Right kidney (tissue), 1 donor: ENCODE measurements at regions not wholly inside any gene's neighbourhood (a gene's known extent, or its start where the extent isn't known, plus 50 kb on each side); places are given as distances from the start of the nearest gene placed in this dataset.

Experiments used
- DNase-seq: peaks from one replicate; pipeline ENCODE4 v3.0.0-alpha.2; 2016

- DNase-seq = no peak
Observed at GRCh38 chr1:29991025-29991424, 732.4 kb downstream of the MATN1 start.

- no peak for DNase-seq
Observed at GRCh38 chr1:29990304-29990703, 733.1 kb downstream of the MATN1 start.

- no peak for DNase-seq
Observed at GRCh38 chr1:29986986-29987385, 736.4 kb downstream of the MATN1 start.

- DNase-seq = no peak
Observed at GRCh38 chr1:29985606-29985945, 737.8 kb downstream of the MATN1 start.

- DNase-seq = no peak
Observed at GRCh38 chr1:29984862-29985605, 738.4 kb downstream of the MATN1 start.

- DNase-seq = no peak
Observed at GRCh38 chr1:29984166-29984861, 739.1 kb downstream of the MATN1 start.

- no peak for DNase-seq
Observed at GRCh38 chr1:29983321-29983720, 740.1 kb downstream of the MATN1 start.

GRCh38 chr1:29981586-29982239 is 741.7 kb downstream of the MATN1 start:
- DNase-seq = no peak

GRCh38 chr1:29977550-29977949 is 741.2 kb downstream of the PTPRU start:
- no peak for DNase-seq

GRCh38 chr1:29975036-29975694 is 738.8 kb downstream of the PTPRU start:
- no peak for DNase-seq

- no peak for DNase-seq
Observed at GRCh38 chr1:29974316-29974724, 738.0 kb downstream of the PTPRU start.

- no peak for DNase-seq
Observed at GRCh38 chr1:29973406-29973805, 737.1 kb downstream of the PTPRU start.

- no peak for DNase-seq
Observed at GRCh38 chr1:29972421-29973053, 736.2 kb downstream of the PTPRU start.

- DNase-seq = no peak
Observed at GRCh38 chr1:29971703-29972102, 735.4 kb downstream of the PTPRU start.

GRCh38 chr1:29970747-29971325 is 734.5 kb downstream of the PTPRU start:
- no peak for DNase-seq

GRCh38 chr1:29969576-29969975 is 733.3 kb downstream of the PTPRU start:
- DNase-seq = no peak

- DNase-seq = no peak
Observed at GRCh38 chr1:29967261-29967660, 730.9 kb downstream of the PTPRU start.

- DNase-seq = no peak
Observed at GRCh38 chr1:29966526-29967045, 730.3 kb downstream of the PTPRU start.

- DNase-seq = no peak
Observed at GRCh38 chr1:29964718-29965533, 728.6 kb downstream of the PTPRU start.

- DNase-seq = no peak
Observed at GRCh38 chr1:29963946-29964345, 727.6 kb downstream of the PTPRU start.

- DNase-seq = no peak
Observed at GRCh38 chr1:29962831-29963247, 726.5 kb downstream of the PTPRU start.
